Breast epithelium (tissue), 4 donors: ENCODE measurements at regions not wholly inside any gene's neighbourhood (a gene's known extent, or its start where the extent isn't known, plus 50 kb on each side); places are given as distances from the start of the nearest gene placed in this dataset.
"Not testable (repeated sequence)": the region's sequence is repeated elsewhere in the genome, so short reads cannot be mapped to it uniquely, and the experiment has no call there.

Source experiments
- DNase-seq, 2 donors: peaks; one replicate each; pipeline ENCODE4 v3.0.0-alpha.2; 2019; ENCODE audit warnings: low spot score in 2 of 2
- H3K27ac ChIP-seq, 2 donors: fragments of 200-600 bp; sonication (generic) in 1 of 2; one replicate each; pipeline ENCODE4 v1.5.1; 2016 to 2019; ENCODE audit warnings: mild to moderate bottlenecking in 1 of 2
- H3K27me3 ChIP-seq, 2 donors: fragments of 200-600 bp; sonication (generic) in 1 of 2; one replicate each; pipeline versions ENCODE4 v1.5.1 to v1.6.0; 2017 to 2019; ENCODE audit warnings: control low read depth in 1 of 2, mild to moderate bottlenecking in 1 of 2
- H3K36me3 ChIP-seq: fragments of 200-600 bp; one replicate; pipeline ENCODE4 v1.5.1; 2019
- H3K4me1 ChIP-seq, 2 donors: fragments of 200-600 bp; sonication (generic); one replicate each; pipeline ENCODE4 v1.5.1; 2016 to 2019; ENCODE audit warnings: control low read depth in 1 of 2
- H3K4me3 ChIP-seq, 3 donors: fragments of 200-600 bp; sonication (generic); 1 replicate in 2 of 3; 2 replicates in 1 of 3; pipeline ENCODE4 v1.5.1; 2016 to 2019; ENCODE audit warnings: mild to moderate bottlenecking in 3 of 3, moderate library complexity in 2 of 3
- H3K9me3 ChIP-seq, 2 donors: fragments of 200-600 bp; sonication (generic) in 1 of 2; one replicate each; pipeline ENCODE4 v1.5.1; 2016 to 2019; ENCODE audit warnings: control low read depth in 1 of 2
- POLR2A ChIP-seq: fragments of 450-650 bp; IDR thresholded peaks from one replicate; pipeline ENCODE4 v1.6.1; 2016; ENCODE audit warnings: antibody characterized with exemption, mild to moderate bottlenecking, moderate library complexity
- POLR2AphosphoS5 ChIP-seq, 3 donors: sonication (generic); formaldehyde crosslinking; IDR thresholded peaks; one replicate each; pipeline ENCODE4 v1.6.1; 2017; ENCODE audit warnings: antibody characterized with exemption in 3 of 3
- intact Hi-C: fragments of 100-400 bp; cut with DNase I; formaldehyde crosslinking; loops from one replicate; pipeline ENCODE4 v1.15.1; 2023; ENCODE audit warnings: low total_unique reads
- TF ChIP-seq, protein P1 (sequence below), 3 donors: fragments of 450-650 bp; IDR thresholded peaks; one replicate each; pipeline ENCODE4 v1.5.1; 2016 to 2017; ENCODE audit warnings: antibody characterized with exemption in 3 of 3, mild to moderate bottlenecking in 3 of 3, moderate library complexity in 3 of 3

DNA sequence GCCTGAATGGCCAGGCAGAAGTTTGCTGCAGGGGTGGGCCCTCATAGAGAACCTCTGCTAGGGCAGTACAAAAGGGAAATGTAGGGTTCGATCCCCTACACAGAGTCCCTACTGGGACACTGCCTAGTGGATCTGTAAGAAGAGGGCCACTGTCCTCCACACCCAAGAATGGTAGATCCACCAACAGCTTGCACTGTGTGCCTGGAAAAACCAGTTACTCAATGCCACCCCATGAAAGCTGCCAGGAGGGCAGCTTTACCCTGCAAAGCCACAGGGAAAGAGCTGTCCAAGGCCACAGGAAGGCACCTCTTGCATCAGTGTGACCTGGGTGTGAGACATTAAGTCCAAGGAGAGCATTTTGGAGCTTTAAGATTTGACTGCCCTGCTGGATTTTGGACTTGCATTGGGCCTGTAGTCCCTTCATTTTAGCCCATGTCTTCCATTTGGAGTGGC lies 781.6 kb downstream of the TRAM1L1 start:
- Histone ChIP-seq H3K9me3 (no peaks in the 10 kb centered on the region), H3K36me3 (no peaks in the 10 kb centered on the region), H3K4me1 (no peaks in the 10 kb centered on the region), H3K4me3 (no peak overlapping the region), H3K27me3 (no peaks in the 10 kb centered on the region), H3K27ac (no peak overlapping the region)
- DNase-seq = no peak
- TF ChIP-seq POLR2AphosphoS5 (IDR thresholded peaks at IDR 0.05) = no peak
- TF ChIP-seq, protein P1, sequence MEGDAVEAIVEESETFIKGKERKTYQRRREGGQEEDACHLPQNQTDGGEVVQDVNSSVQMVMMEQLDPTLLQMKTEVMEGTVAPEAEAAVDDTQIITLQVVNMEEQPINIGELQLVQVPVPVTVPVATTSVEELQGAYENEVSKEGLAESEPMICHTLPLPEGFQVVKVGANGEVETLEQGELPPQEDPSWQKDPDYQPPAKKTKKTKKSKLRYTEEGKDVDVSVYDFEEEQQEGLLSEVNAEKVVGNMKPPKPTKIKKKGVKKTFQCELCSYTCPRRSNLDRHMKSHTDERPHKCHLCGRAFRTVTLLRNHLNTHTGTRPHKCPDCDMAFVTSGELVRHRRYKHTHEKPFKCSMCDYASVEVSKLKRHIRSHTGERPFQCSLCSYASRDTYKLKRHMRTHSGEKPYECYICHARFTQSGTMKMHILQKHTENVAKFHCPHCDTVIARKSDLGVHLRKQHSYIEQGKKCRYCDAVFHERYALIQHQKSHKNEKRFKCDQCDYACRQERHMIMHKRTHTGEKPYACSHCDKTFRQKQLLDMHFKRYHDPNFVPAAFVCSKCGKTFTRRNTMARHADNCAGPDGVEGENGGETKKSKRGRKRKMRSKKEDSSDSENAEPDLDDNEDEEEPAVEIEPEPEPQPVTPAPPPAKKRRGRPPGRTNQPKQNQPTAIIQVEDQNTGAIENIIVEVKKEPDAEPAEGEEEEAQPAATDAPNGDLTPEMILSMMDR (IDR thresholded peaks at IDR 0.05) = no peak
- TF ChIP-seq POLR2A = no peak
- intact Hi-C loops = no loop called here

DNA sequence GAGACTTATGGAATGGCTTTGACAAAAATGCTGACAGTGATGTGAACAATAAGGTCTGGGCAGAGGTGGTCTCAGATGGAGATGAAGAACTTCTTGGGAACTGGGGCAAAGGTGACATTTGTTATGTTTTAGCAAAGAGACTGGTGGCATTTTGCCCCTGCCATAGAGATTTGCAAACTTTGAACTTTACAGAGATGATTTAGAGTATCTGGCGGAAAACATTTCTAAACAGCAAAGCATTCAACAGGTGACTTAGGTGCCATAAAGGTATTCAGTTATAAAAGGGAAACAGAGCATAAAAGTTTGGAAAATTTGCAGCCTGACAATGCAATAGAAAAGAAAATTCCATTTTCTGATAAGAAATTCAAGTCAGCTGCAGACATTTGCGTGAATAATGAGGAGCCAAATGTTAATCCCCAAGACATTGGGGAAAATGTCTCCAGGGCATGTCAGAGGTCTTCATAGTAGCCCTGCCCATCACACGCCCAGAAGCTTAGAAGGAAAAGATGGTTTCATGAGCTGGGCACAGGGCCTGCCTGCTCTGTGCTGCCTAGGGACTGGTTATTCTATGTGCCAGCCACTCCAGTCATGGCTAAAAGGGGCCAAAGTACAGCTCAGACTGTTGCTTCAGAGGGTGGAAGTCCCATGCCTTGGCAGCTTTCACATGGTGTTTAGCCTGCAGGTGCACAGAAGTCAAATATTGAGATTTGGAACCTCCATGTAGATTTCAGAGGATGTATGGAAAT lies 782.2 kb downstream of the TRAM1L1 start:
- TF ChIP-seq POLR2AphosphoS5 (IDR thresholded peaks at IDR 0.05) = no peak
- TF ChIP-seq POLR2A = no peak
- TF ChIP-seq, protein P1 (IDR thresholded peaks at IDR 0.05) = no peak

DNA sequence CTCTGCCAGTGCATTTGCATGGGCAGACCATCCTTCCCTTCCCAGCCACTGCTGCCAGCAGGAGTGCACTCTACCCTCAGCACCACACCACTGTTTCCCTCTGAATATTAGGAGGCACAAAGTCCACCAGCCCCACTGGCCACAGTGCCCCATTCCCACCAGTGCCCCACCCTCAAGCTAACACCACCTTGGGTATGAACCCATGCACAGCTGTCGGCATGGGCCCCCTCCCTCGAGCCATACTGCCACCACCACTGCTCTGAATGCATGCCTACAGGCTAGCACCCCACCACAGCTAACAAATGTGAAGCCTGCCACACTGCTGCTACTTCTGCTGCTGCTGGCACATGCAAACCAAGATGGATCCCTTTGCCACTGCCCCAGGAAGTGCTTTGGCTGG lies 810.4 kb downstream of the TRAM1L1 start:
- TF ChIP-seq POLR2A = no peak
- TF ChIP-seq POLR2AphosphoS5 (IDR thresholded peaks at IDR 0.05) = no peak
- H3K27ac ChIP-seq = no peak overlapping the region
- no peaks in the 10 kb centered on the region for H3K36me3 ChIP-seq
- intact Hi-C loops = no loop called here
- H3K27me3 ChIP-seq = no peaks in the 10 kb centered on the region
- H3K9me3 ChIP-seq = peaks cover 6 to 28% of the 10 kb centered on the region in 2 donors
- no peak overlapping the region for H3K4me3 ChIP-seq
- no peaks in the 10 kb centered on the region for H3K4me1 ChIP-seq
- DNase-seq = no peak

More for the DNA sequence above, 782.2 kb downstream of the TRAM1L1 start:
- no peaks in the 10 kb centered on the region for H3K9me3 ChIP-seq
- H3K27me3 ChIP-seq = no peaks in the 10 kb centered on the region
- no peaks in the 10 kb centered on the region for H3K4me1 ChIP-seq
- intact Hi-C loops = no loop called here
- DNase-seq = no peak
- no peaks in the 10 kb centered on the region for H3K36me3 ChIP-seq
- no peak overlapping the region for H3K27ac ChIP-seq
- H3K4me3 ChIP-seq = no peak overlapping the region

DNA sequence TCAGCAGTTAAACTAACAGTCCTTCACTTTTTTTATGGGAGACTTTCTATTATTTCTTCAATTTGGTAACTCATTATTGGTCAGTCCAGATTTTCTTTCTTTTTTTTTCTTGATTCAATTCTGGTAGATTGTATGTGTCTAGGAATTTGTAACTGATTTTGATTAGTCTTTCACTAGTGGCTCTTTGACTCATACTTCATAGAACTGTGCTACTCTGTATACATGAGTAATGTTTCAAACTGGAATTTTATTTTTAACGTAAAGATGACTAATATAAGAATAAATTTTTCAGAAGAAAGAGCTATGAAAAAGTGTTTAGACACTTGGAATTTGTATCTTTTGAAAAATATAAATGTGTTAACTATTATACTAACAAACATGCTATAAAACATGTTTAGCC lies 813.0 kb downstream of the TRAM1L1 start:
- intact Hi-C loops = no loop called here

DNA sequence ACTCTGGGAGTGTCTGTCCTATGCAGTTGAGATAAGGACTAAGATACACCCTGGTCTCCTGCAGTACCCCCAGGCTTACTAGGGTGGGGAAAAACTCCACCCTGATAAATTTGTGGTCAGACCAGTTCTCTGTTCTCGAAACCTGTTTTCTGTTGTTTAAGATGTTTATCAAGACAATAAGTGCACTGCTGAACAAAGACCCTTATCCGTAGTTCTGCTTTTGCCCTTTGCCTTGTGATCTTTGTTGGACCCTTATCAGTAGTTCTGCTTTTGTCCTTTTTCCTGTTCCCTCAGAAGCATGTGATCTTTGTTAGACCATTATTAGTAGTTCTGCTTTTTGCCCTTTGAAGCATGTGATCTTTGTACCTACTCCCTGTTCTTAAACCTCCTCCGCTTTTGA lies 824.4 kb downstream of the TRAM1L1 start:
- H3K4me3 ChIP-seq, H3K27me3 ChIP-seq, H3K4me1 ChIP-seq, H3K27ac ChIP-seq, H3K36me3 ChIP-seq, DNase-seq, intact Hi-C loops: not testable (repeated sequence)
- peaks cover 0 to 24% of the 10 kb centered on the region in 2 donors for H3K9me3 ChIP-seq

More for the DNA sequence above, 813.0 kb downstream of the TRAM1L1 start:
- DNase-seq = no peak
- H3K27me3 ChIP-seq = no peaks in the 10 kb centered on the region
- no peaks in the 10 kb centered on the region for H3K4me1 ChIP-seq
- no peak overlapping the region for H3K4me3 ChIP-seq
- no peaks in the 10 kb centered on the region for H3K36me3 ChIP-seq
- H3K9me3 ChIP-seq = peaks cover 6 to 28% of the 10 kb centered on the region in 2 donors
- TF ChIP-seq POLR2AphosphoS5 (IDR thresholded peaks at IDR 0.05) = no peak
- H3K27ac ChIP-seq = no peak overlapping the region

DNA sequence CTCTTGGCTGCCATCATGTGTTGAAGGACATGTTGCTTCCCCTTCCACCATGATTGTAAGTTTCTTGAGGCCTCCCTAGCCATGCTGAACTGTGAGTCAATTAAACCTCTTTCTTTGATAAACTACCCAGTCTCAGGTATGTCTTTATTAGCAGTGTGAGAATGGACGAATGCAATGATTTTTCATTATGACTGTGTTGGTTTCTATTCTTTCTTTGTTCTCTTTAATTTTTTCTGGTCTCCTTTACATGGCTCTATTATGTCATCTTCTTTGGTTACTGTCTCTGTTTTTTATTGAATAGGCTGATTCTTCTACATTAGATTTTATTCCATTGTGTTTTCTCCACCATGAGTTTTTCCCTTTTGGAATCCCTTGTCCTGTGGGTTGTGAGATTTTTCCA lies 840.6 kb downstream of the TRAM1L1 start:
- intact Hi-C loops = no loop called here
- no peaks in the 10 kb centered on the region for H3K36me3 ChIP-seq
- no peaks in the 10 kb centered on the region for H3K27me3 ChIP-seq
- no peak overlapping the region for H3K4me3 ChIP-seq
- TF ChIP-seq POLR2A = no peak
- TF ChIP-seq POLR2AphosphoS5 (IDR thresholded peaks at IDR 0.05) = no peak
- TF ChIP-seq, protein P1 (IDR thresholded peaks at IDR 0.05) = no peak
- H3K27ac ChIP-seq = no peak overlapping the region
- DNase-seq = no peak
- no peaks in the 10 kb centered on the region for H3K4me1 ChIP-seq
- no peaks in the 10 kb centered on the region for H3K9me3 ChIP-seq
